NB4 (cell line): ENCODE measurements at regions not wholly inside any gene's neighbourhood (a gene's known extent, or its start where the extent isn't known, plus 50 kb on each side); places are given as distances from the start of the nearest gene placed in this dataset.

ENCODE experiments used
- CTCF ChIP-seq: IDR thresholded peaks from one replicate; pipeline ENCODE4 v1.5.1; 2012; ENCODE audit warnings: low read depth, low read length
- POLR2A ChIP-seq: IDR thresholded peaks from 2 replicates; pipeline ENCODE4 v1.6.1; 2011; ENCODE audit warnings: mild to moderate bottlenecking; ENCODE audit not compliant: insufficient read length; ENCODE audit errors: extremely low read depth

- TF ChIP-seq CTCF (no peak), POLR2A (no peak)
Observed at GRCh38 chrX:93593966-93594365, 79.4 kb downstream of the NAP1L3 start.
